ENCODE measurements at regions not wholly inside any gene's neighbourhood (a gene's known extent, or its start where the extent isn't known, plus 50 kb on each side); places are given as distances from the start of the nearest gene placed in this dataset.

DNA sequence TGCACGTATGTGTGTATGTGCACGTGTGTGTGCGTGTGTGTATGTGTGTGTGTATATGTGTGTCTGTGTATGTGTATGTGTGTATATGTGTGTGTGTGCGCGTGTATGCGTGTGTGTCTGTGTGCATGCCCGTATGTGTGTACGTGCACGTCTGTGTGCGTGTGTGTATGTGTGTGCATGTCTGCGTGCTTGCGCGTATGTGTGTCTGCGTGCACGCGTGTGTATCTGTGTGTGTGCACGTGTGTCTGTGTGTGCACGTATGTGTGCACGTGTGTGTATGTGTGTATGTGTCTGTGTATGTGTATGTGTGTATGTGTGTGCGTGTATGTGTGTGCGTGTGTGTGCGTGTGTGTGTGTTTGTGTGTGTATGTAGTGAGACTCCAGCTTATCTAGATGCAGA, 97.5 kb upstream of the SPATS2L start:
- TF ChIP-seq CTCF (IDR thresholded peaks at IDR 0.05) = no peak
- no peak for TF ChIP-seq POLR2A (IDR thresholded peaks at IDR 0.05)

All from uterus (tissue), 2 donors.